HG03175 (cell line): ENCODE measurements at regions not wholly inside any gene's neighbourhood (a gene's known extent, or its start where the extent isn't known, plus 50 kb on each side); places are given as distances from the start of the nearest gene placed in this dataset.
A peak's percentile ranks its signal among the peaks of the same experiment; 100 is the strongest.

Experiments used
- ATAC-seq: cut with Tn5 transposase; IDR thresholded peaks from one replicate; pipeline ENCODE4 v1.9.1; 2021; ENCODE audit warnings: mild to moderate bottlenecking, moderate library complexity; ENCODE audit not compliant: unreplicated experiment

GRCh38 chr10:90313576-90314325 is 544.1 kb downstream of the HTR7 start:
- no peak for ATAC-seq

DNA sequence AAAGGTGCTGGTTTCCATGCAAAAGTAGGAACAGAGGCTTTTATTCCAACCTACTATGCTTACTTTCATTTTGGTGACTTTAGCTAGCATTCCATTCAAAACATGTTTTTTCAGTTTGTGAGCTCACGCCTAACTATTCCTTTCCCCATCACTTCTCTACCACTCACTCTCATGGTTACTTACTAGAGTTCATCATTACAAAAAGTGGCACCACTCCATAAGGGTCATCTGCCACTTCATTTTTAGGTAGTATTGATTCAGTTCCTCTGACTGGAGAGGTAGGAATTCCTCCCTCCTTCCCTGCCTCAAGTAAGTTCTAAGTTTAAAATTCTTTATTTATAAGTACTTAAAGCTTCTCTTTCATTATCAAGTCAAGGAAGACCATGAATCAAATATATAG is 543.1 kb downstream of the HTR7 start:
- ATAC-seq = no peak

DNA sequence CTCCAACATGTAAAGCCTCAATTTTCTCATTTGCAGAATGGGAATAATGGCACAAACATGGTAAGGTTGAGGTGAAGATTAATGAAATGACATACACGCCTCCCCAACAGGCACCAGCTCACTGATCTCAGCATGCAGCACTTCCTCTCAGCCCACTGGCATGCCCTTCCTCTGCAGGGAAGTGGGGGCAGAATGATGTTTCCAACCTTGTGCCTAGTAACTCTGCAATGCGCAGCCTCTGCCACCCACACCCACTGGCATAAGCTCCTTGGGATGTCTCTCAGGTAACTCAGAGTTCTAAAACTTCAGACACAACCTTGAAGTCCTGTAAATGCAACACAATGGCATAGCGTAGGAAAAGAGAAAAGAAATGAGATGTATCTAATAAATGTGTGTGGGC is 540.7 kb downstream of the HTR7 start:
- no peak for ATAC-seq

DNA sequence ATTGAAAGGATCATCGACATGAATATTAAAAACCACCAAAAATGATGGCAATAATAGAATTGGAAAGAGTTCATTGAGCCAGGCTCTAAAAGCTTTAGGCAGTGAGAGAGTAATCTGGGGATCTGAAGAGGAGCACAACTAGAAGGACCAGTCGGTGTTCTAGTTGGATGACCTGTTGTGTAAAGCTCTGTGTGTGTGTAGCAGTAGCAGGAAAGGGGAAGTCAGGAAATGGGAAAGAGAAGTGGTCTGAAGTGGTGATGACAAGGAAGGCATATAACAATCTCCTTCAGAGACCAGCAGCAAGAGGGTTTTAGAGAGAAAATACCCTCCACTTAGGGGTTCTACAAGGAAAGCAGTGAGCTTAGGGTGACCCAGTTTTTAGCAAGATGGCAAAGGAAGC is 539.2 kb downstream of the HTR7 start:
- ATAC-seq = no peak

DNA sequence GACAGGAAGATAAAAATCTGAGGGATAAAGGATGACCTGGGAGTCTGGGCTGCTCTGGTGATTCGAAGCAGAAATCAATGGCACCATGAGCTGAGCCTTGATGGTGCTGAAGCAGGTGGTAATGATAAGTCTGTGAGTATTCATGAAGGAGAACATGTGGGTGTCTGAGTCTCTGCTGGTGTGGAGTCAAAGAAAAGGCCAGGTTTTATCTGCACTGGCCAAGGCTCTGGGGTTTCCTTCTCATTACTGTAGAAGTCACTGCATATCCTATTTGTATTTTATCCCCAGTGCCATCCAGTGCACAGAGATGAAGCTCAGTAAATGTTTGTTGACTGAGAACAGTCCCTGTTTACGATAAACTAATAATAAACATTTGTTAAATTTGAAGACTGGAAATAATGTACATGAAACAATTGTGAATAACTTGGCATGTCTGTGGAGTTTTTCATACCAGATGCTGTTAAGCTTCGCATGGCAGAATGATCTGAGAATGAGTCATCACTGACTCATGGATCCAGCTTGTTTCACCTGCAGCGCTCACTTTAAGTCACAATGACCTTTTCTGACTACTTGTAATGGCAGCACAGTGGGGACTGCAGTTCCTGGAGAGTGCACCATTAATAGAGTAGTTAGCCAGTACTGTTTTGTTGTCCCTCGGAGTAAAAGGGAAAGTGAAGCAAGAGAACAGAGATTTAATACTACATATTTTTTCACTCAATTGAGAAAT is 538.5 kb downstream of the HTR7 start:
- ATAC-seq = peak; percentile 90

DNA sequence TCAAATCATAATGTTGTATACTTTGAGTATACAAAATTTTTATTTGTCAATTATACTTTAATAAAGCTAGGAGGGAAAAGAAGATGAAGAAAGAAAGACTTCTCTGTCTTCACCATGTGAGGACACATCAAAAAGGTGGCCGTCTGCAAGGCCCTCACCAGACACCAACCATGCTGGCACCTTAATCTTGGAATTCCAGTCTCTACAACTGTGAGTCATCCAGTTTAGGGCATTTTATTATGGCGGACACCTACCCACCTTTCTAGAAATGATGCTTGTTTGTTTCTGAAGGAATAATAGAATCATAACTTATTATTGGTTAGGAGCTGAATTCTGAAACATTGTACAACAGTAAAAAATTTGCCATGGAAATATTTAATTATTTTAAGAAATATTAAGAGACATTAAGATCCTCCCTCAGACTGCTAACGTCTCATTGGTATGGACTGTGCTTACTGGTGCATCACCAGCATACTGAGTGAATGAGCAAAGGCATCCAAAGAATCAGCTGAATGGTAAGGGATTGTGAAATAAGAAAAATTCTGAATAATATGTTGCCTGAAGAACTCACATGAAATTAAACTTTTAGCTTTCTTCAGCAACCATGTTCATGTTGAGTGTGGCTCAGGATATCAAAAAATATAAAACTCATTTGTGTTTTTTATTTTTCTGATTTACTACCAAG is 536.6 kb downstream of the HTR7 start:
- no peak for ATAC-seq

GRCh38 chr10:90326498-90327267 is 531.2 kb downstream of the HTR7 start:
- no peak for ATAC-seq

GRCh38 chr10:90327611-90328010 is 530.2 kb downstream of the HTR7 start:
- ATAC-seq = no peak

DNA sequence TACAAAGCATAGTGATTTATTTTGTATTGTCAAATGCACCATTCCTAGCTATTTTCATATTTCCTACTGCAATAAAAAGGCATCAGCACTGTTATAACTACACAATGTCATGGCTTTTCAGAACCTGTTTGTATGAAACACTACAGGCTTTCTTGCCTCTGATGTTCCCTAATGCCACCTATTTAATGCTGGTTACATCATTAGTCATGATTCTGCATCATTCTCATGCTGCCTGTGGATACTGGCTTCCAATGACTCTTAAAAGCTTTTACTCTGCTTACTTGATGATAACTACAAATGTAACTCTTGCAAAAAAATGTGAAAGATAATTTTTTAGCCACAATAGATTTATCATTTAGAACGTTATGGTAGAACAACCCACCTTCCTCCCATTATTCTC is 529.4 kb downstream of the HTR7 start:
- ATAC-seq = no peak

- ATAC-seq = no peak
Observed at GRCh38 chr10:90328896-90329295, 528.9 kb downstream of the HTR7 start.

- ATAC-seq = no peak
Observed at GRCh38 chr10:90337316-90337715, 520.5 kb downstream of the HTR7 start.

DNA sequence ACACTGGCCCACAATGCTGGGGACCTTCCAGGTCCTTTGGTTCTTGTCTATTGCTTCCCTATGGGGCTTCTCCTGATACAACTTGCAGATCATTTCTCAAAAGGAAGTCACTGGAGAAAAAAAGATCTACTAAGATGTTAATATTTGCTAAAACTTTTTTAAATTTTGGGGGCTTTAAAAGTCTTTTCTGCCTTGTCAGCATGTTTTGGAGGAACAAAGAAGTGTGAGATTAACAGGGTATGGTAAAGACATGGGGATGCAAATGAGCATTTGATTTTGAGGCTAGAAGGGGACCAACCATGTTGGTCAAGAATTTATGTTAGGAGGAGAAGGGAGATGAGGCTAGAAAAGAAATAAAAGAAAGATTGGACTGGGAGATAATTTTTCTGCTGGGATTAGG is 515.4 kb downstream of the HTR7 start:
- ATAC-seq = no peak

GRCh38 chr10:90344226-90344625 is 513.6 kb downstream of the HTR7 start:
- no peak for ATAC-seq

DNA sequence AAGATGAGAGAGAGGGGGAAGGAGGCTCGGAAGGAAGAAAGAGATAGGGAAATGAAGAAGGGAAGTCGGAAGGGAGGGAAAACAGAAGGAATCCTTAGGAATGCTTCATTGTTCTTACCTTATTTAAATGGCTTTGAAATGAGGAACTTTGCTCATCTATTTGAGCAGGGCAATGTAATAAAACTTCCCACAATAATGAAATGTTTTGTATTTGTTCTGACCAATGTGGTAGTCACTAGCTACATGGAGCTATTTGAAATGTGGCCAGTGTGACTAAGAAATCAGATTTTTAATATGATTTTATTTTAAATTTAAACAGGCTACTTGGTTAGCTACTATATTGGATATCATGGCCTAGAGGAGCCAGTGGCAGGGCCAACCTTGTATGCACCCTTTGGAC is 510.6 kb downstream of the HTR7 start:
- ATAC-seq = no peak

DNA sequence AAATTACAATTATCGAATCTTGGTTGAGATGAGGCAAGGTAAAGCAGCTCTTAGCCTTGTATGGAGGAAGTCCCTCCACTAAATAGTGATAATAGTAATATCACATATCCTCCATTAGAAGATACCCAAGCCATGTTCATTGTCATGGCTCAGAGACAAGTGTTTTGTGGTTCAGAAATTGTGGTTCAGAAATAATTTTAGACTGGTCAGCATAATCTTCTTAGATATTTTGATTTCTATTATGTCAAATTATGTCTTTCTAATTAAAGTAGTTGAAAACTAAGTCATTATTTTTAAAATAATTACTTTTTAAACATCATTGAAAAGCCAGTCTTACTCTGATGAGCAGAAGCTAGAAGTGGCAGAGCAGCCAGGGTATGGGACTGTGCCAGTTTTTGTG is 507.7 kb downstream of the HTR7 start:
- ATAC-seq = no peak

GRCh38 chr10:90352288-90352687 is 505.6 kb downstream of the HTR7 start:
- ATAC-seq = no peak

DNA sequence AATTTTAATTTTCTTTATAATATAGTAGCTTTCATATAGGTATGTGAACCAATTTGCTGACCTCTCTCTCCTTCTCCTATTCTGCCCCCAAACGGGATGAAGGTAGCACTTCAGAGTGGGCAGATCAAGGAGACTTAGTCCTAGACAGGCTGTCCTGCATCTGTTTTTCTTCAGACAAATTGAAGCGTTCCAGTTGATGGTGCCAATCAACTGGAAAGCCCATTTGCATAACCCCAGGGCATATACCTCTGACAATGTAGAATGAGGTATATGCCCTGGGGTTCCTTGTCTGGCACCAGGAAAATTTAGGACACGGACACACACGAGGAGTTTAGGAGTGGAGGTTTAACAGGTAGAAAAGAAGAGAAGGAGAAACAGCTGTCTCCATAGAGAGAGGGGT is 502.9 kb downstream of the HTR7 start:
- ATAC-seq = no peak

GRCh38 chr10:90363799-90364483 is 493.9 kb downstream of the HTR7 start:
- no peak for ATAC-seq

DNA sequence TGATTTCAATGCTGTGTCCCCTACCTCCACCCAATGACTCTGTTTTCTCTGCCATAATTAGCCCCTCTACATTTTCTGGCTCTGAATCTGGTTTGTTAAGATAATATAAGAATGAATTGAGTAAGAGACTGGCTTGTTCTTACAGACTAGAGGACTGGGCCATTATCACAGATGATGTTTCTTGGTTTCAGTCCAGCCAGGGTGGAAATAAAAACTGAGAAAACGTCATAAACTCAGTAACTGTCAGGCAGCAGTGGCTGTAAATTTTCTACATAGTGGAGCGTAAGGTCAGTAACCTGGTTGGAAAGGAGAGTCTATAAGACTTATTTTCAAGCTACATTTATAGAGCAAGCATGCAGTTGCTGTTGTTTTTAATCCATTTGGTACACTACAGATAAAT is 485.4 kb downstream of the HTR7 start:
- ATAC-seq = no peak

DNA sequence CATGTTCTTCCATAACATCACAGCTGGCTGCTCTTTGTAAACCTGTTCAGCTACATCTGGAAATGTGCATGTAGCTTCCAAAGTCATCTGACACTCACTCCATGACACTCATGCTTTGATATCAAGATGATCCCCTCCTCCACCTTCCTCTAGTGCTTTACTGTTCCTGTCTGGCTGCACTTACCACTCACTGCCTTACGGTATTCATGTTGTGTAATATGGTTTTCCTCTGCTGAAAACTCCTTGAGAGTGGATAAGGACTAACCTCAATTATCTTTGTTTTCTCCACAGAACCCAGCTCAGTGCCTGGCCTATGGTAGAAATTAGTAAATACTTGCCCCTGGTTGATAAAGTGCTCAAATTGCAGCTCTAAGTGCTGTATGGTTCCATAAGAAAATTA is 483.9 kb downstream of the HTR7 start:
- ATAC-seq = no peak
